ACHN (cell line): ENCODE measurements at regions not wholly inside any gene's neighbourhood (a gene's known extent, or its start where the extent isn't known, plus 50 kb on each side); places are given as distances from the start of the nearest gene placed in this dataset.

Experiments used
- DNase-seq: peaks from one replicate; pipeline ENCODE4 v3.0.0-alpha.2; 2015
- in situ Hi-C: cut with HindIII; loops from 2 replicates; pipeline ENCODE4 v1.10.0; 2017; ENCODE audit warnings: low sequenced_read_pairs, low pct_ligation_motif_present, low pct_unique_long_range_greater_than_20kb

- in situ Hi-C loops: no loop called here
- DNase-seq: no peak
Measured at GRCh38 chr5:31137676-31138075, 55.8 kb upstream of the CDH6 start.

DNA sequence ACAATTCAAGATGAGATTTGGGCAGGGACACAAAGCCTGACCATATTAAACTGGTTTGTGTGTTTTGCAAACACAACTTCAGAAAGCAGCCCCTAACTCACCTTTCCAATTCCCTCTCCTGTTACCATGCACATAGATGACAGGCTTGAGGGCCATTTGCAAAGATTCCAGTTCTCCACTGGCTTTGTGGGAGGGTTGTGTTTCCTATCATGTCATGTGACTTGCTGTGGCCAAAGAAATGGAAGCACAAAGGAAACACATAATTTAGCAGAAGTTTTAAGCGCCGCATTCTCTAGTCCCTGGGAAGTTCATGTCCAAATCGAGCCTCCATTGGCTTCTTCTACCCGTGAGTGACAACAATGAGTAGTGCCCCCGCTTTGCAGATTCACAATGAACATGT, 57.9 kb upstream of the CDH6 start:
- in situ Hi-C loops: no loop called here
- DNase-seq: no peak

- in situ Hi-C loops: no loop called here
- no peak for DNase-seq
Measured at GRCh38 chr5:31133488-31133887, 60.0 kb upstream of the CDH6 start.

DNA sequence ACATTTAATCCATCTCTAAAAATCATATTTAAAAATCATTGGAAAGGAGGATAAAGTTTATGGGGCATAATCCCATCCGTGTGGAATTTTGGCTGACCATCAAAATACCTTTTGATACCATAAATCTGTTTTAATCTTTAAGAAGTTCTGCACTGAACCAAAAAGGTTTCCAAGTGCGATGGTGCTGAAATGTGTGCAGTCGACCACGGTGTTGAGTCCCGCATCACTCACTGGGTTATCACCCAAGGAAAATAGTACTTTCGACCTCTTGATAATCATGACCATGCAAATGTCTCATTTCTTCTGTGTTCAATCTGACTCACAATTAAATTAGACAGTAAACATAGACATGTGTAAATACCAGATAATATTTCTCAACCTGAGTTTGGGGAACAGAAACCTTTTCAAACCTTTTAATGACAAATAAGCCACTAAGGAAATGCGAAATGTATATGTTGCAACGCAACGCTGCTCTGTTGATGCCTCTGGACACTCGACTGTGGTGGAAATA, 62.0 kb upstream of the CDH6 start:
- DNase-seq: no peak
- in situ Hi-C loops: no loop called here

- in situ Hi-C loops: no loop called here
- no peak for DNase-seq
Measured at GRCh38 chr5:31130676-31131075, 62.8 kb upstream of the CDH6 start.

DNA sequence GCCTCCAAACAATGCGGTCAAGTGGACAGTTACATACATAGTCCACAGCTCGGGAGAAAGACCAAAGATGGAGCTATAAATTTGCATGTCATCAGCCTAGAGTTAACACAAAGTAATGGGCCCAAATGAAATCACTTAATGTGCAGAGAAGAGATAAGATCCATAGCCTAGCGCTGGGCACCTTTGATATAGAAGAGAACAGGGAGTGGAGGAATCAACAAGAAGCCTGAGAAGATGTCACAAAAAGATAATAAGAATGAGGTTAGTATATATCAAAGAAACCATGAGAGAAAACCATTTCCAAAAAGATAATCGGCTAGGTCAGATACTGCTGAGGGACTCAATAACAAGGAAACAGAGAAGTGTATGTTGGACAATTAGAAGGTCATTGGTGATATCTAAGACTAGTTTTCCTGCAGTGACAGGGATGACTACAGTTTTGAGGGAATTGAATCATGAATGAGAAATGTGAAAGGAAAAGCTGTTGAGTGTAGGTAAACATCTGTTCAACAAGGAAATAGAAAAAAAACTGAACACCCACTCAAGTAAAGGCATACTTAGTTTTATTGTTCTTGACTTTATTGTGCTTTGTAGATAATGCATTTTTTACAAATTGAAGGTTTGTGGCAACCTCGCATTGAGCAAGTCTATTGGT, 68.7 kb upstream of the CDH6 start:
- no peak for DNase-seq
- in situ Hi-C loops: no loop called here

GRCh38 chr5:31124026-31124425, 69.5 kb upstream of the CDH6 start:
- in situ Hi-C loops: no loop called here

DNA sequence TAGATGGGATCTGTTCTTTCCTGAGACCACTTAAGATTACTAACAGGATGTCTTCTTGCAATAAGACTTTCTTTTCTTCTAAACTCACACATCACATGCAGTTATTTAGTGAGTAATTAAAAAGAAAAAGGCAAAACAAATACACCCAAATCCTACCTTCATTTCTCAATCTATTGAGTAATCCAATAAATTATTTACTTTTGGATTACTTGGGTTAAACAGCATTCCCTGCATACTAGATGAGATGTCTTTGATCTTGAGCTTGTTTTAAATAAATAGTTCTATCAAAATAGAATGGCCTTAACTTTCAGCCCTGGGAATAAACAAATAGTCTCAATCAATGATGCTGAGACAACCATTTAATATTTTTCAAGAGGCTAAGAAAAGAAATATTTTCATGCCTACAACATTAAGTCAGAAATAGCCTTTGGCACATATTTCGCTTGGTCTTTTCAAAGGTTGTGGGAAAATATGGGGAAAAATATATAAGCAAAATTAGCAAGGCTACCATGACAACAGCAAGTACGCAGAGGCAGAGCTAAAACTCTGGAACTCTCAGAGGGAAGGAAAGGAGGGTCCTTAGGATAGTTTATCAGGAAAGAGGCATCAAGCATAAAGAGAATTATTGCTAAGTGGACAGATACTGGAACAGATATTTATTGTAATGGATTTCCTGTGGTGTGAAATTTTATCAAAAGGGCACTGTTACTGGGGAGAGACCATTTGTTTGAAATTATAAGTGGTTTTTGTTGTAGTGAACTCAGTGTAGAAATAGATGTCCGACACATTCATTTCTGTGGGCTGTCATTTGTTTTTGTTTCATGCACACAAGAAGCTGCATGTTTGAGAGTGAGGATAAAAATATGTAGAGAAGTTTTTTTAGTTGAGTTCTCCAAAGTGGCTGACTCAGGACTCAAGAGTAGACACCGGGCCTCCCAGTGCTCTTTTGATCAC, 70.2 kb upstream of the CDH6 start:
- in situ Hi-C loops: no loop called here

More at GRCh38 chr5:31124026-31124425, 69.5 kb upstream of the CDH6 start:
- no peak for DNase-seq

DNA sequence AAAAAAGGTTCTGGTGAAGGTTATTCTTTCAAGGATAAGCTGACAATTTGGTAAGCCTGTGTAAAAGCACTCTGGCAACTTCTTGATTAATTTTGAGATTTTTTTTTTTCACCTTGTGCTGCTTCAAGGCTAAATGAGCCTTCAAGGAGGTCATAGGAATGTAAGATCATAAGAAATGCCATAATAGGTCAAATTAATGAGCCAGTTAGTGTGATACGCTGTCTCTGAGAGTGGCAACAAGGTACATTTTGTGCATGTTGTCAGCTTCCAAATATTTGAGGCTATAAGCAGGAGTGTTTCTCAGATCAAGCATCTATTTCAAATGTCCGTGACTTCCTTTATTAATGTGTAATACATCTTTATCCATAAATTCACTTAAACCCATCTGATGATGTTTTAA, 72.3 kb upstream of the CDH6 start:
- in situ Hi-C loops: no loop called here
- no peak for DNase-seq

More for the DNA sequence above, 70.2 kb upstream of the CDH6 start:
- DNase-seq: no peak

DNA sequence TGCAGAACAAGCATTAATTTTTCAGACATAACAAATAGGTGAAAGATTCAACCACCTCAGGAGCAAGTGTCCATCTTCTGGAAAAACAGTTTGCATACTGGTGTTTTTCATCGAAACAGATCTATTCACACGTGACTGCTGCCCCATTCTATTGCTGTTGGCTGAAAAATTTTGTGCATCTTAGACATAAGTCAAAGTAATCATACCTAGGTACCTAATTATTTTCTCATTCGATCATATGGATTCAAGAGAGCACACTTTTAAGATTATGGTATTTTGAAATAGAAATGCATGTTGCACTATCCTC, 72.9 kb upstream of the CDH6 start:
- in situ Hi-C loops: no loop called here

GRCh38 chr5:31119938-31120641, 73.4 kb upstream of the CDH6 start:
- peak; percentile 36 for DNase-seq

More for the DNA sequence above, 72.9 kb upstream of the CDH6 start:
- no peak for DNase-seq

GRCh38 chr5:31116466-31117031, 76.9 kb upstream of the CDH6 start:
- in situ Hi-C loops: no loop called here
- no peak for DNase-seq

More at GRCh38 chr5:31119938-31120641, 73.4 kb upstream of the CDH6 start:
- in situ Hi-C loops: no loop called here

DNA sequence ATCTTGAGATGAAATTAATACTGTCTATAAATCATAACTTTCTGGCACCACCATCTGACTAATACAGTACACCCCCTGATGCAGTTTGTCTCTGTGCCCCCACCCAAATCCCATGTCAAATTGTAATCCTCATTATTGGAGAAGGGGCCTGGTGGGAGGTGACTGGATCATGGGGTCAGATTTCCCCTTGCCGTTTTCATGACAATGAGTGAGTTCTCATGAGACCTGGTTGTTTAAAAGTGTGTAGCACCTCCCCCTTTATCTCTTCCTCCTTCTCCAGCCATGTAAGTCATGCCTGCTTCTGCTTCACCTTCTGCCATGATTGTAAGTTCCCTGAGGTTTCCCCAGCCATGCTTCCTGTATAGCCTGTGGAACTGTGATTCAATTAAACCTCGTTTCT, 78.7 kb upstream of the CDH6 start:
- in situ Hi-C loops: no loop called here
- no peak for DNase-seq

DNA sequence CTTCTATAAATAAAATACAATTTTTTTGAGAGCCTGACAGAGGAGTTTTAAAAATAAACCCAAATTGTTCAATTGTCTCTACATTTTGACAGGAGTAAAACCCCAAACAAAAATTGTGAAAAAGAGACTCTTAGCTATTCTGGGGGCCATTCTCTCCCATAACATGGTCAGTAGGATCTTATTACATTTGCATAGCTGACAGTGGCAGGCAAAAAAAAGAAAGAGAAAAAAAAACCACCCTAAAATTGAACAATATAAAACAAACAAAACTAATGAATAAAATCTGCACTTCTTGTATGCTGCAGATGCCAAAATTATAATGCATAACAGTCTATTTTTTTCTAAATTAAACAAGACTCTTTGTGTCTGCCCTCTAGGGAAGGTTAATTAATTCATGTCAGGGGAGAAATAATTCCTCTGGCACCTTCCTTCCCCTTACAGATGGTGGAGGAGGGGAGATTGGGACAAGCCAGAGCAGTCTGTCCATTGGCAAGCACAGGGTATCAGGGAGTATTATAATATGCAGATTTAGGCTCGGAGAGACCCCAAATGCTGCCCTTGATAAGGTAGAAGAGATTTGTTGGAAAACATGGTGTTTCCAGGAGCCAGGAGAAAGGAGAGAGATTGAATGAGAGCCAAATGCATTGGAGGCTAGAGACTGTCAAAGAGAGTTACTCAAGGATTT, 79.7 kb upstream of the CDH6 start:
- in situ Hi-C loops: no loop called here
- DNase-seq: no peak

- peak; percentile 9 for DNase-seq
Measured at GRCh38 chr5:31113101-31113500, 80.4 kb upstream of the CDH6 start.

GRCh38 chr5:31107091-31107518, 86.4 kb upstream of the CDH6 start:
- in situ Hi-C loops: no loop called here
- DNase-seq: no peak

More at GRCh38 chr5:31113101-31113500, 80.4 kb upstream of the CDH6 start:
- in situ Hi-C loops: no loop called here

GRCh38 chr5:31106691-31107090, 86.8 kb upstream of the CDH6 start:
- in situ Hi-C loops: no loop called here
- DNase-seq: no peak

GRCh38 chr5:31106278-31106677, 87.2 kb upstream of the CDH6 start:
- in situ Hi-C loops: no loop called here
- no peak for DNase-seq
